ENCODE measurements at regions not wholly inside any gene's neighbourhood (a gene's known extent, or its start where the extent isn't known, plus 50 kb on each side); places are given as distances from the start of the nearest gene placed in this dataset.
"Not testable (repeated sequence)": the region's sequence is repeated elsewhere in the genome, so short reads cannot be mapped to it uniquely, and the experiment has no call there.

DNA sequence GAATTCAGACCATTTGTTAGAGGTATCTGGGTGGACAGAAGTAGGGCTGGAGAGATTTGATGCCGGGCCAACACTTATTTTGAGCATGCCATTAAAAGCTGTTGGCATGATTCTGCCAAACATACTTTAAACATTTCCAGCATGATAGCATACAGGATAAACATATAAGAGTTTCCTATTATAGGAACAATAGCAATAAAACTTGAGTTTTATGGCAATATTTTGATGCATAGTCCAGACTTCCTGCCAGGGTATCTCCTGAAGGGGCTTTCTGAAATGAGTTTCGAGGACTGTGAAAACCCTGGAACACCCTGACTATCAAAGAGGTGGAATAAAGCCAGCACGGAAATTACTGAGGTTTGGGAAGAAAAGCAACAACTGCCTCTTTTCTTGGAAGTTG lies 1398.0 kb upstream of the NXPH2 start:
- DNase-seq (ENCODE audit: low read depth) = peak; percentile 3

DNA sequence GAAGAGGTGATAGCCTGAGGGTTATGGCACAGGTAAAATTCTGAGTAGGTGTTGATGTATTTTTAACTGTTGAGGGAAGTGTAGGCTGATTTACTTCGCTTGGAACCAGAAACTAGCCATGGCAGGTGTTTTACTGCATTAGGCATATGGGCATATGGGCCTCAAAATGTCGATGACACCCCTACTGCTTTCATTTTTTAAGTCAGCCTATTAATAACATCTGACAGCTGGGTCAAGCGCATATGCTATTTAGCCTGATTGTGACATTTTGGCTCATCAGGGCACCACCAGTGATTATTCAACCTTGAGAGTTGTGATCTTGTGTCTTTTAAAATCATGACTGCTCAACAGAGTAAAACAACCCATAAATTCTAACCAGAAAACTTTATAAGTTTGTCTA lies 1396.9 kb upstream of the NXPH2 start:
- no peak for DNase-seq (ENCODE audit: low read depth)

DNA sequence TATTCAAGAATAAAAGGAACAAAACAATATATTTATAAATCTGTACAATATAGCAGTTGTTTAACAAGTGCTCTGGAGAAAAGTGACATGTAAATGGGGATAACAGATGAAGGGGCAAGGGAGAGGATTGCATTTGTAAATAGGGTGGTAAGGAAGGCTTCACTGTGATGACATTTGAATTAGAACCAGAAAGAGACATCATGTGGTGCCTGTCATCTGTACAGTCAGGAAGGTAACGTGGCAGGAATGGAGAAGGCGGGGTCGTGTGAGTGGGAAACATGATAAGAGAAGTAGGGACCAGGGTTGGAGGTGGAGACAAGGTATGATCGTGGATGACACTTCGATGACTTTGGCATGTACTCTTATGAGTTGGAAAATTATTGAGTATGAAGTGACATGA lies 1393.6 kb upstream of the NXPH2 start:
- no peak for DNase-seq (ENCODE audit: low read depth)

DNA sequence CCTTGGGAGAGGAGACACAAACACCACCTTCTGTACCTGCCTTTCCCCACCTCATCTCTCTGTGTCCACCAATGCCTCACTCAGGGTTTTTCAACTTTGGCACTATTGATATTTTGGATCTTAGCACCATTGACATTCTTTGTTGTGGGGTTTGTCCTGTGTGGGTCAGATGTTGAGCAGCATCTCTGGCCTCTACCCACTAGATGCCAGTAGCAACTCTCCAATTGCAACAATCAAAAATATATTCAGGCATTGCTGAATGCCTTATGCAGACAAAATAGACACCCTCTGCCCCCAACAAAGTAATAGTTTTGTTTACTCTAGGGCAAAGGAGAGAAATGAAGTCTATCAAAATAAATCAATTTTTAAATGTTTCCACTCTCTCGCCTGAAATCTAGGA lies 1384.3 kb upstream of the NXPH2 start:
- no peak for DNase-seq (ENCODE audit: low read depth)

DNA sequence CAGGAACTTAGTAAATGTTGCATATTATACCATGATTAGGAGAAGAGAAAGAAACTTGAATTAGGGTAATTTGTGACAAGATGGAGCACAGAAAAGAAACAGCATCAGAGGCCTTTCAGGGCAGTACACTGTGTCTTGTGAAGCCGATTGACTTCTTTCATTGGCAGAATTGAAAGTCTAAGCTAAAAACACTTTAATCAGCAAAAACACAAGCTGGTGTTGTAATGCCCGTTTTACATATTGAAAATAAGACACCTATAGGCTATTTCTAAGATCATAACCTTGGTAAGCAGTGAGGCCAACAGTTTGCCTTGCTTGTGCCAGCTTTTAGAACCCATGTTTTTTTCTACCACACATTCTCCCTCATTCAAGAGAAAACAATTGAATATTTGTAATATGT lies 1378.1 kb upstream of the NXPH2 start:
- DNase-seq (ENCODE audit: low read depth) = no peak

DNA sequence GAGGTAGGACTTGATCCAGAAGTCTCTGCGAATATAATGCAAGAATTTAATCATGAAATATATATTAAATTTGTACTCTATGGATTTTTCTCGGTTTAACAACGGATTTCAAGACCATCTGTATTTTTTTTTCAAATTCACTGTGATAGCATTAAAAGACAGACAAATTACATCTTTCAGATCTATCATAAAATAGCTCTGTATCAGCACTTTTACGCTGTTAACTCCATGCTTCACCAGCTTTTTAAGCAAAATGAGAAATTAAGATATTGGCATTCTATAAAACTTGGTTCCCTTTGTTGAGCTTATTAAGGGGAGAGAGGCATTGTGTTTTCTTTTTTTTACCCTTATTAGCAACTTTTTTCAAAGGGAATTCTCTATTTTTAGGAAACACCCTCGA lies 1377.6 kb upstream of the NXPH2 start:
- DNase-seq (ENCODE audit: low read depth) = no peak

DNA sequence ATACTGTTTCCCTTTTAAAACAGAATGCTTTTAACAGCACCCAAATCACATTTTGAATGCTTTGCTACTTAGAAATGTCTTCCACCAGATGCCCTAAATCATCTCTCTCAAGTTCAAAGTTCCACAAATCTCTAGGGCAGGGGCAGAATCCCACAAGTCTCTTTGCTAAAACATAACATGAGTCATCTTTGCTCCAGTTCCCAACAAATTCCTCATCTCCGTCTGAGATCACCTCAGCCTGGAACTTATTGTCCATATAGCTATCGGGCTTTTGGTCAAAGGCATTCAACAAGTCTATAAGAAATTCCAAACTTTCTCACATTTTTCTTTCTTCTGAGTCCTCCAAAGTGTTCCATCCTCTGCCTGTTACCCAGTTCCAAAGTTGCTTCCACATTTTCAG lies 1374.5 kb upstream of the NXPH2 start:
- no peak for DNase-seq (ENCODE audit: low read depth)

DNA sequence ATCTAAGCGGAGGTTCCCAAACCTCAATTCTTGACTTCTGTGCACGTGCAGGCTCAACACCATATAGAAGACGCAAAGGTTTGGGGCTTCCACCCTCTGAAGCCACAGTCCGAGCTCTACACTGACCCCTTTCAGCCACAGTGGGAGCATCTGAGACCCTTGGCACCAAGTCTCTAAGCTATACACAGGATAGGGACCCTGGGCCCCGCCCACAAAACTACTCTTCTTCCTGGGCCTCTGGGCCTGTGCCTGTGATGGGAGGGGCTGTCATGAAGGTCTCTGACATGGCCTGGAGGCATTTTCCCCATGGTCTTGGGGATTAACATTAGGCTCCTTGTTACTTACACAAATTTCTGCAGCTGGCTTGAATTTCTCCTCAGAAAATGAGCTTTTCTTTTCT lies 1374.1 kb upstream of the NXPH2 start:
- no peak for DNase-seq (ENCODE audit: low read depth)

DNA sequence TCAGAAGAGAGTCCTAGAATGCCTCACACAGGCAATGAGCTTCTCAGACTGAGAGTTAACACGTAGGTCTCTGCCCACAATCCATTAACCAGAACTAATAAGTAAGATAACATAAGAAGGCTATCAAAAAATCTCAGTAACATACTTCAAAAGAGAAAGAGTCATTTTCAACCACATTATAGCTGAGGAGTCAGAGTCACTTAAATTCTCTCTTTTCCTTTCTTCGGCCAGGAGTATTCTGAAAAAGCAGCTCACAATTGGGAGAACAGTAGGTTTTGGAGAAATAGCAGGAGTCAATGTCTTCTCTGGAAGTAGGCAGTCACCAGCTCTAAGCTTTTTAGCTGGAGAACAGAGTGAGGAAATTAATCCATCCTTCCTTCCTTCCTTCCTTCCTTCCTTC lies 1364.4 kb upstream of the NXPH2 start:
- no peak for DNase-seq (ENCODE audit: low read depth)

DNA sequence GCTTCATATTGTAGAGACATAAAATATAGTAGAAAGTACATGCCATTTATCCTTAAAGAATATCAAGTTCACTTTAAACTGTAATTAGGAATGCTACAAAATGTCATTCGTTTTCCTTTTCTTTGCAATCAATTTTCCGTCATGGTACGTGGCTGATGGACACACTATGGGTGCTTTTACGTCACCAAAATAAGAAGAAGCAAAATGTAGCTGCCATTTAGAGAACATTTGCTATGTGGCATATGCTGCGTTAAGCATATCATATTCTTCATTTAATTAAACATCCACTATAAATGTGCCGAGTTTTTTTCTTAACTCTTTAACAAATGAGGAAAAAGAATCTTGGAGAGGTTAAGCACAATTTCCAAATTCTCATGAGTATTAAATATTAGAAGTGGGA lies 1358.5 kb upstream of the NXPH2 start:
- DNase-seq (ENCODE audit: low read depth) = no peak

DNA sequence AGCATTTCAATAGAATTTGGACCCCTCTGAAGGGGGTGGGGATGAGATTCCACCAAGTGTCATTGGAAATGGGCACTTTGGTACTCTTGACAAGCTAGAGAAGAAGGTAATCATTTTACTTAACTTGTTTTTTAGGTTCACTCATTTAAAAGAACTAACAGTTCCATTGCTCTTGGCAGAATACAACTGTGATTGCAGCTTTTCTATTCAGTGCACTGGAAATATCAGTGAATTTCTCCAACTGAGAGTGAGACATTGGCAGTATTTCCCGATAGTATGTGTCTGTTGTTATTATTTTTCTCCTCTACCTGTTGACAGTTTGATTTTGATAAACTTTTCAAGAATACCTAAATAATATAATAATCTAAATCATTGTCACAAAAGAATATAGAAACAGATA lies 1356.7 kb upstream of the NXPH2 start:
- DNase-seq (ENCODE audit: low read depth) = no peak

DNA sequence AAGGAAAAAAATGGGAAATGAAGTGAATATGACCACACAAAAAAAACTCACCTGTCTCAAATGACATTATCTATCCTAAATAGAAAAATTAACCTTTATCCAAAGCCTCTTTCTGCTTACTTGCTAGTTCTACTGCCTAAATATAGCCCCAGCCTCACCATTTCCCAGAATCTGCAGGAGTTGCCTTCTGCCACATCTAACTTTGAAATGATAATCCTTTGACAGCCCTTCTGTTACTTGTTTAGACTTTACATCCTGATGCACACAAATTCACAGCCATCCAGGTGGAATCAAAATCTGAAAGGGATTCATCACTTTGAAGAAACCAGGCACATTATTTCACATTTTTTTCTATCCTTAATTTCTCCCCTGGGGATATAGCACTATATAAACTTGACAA lies 1356.2 kb upstream of the NXPH2 start:
- no peak for DNase-seq (ENCODE audit: low read depth)

DNA sequence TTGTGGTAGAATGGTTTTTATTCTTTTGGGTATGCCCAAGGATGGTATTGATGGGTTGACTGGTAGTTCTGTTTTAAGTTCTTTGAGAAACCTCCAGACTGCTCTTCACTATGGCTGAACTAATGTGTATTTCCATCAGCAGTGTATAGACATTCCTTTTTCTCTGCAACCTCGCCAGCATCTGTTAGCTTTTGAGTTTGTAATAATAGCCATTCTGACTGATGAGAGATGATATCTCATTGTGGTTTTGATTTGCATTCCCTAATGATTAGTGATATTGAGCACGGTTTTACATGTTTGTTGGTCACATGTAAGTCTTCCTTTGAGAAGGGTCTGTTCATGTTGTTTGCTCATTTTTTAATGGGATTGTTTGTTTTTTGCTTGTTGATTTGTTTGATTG lies 1348.7 kb upstream of the NXPH2 start:
- DNase-seq (ENCODE audit: low read depth) = no peak

DNA sequence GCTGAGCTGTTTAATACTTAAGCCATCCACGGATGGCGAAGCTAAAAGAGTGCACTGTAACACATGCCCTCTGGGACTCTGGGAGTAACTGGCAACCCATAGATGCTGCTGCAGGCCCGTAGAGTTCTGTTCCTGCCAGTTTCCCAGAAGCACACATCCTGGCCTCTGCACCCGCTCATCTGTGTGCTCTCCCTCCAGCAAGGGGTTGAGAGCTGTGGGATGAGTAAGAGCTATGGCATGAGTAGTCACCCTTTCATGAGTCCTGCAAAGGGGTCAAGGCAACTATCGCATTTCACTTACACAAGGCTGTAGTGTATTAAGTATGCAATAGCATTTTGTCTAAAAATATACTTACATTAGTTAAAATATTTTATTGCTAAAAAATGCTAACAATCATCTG lies 1341.8 kb upstream of the NXPH2 start:
- DNase-seq (ENCODE audit: low read depth) = no peak

DNA sequence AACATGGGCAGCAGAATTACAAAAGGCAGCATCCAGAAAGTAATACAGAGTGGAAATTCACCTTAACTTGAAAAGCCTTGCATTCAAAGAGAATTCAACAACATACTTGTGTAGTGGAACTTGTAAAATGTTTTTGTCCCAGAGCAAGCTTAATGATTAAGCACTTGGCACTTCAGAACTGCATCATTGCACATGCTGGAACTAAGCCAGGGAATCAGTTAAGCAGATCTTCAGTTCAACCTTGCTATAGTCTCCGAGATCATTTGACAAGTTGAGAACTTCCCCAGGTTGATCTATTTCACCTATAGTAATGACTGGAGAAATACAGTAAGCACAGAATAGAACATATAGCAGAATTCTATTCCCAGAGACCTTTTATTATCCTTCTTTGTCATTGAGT lies 1337.2 kb upstream of the NXPH2 start:
- DNase-seq (ENCODE audit: low read depth) = no peak

DNA sequence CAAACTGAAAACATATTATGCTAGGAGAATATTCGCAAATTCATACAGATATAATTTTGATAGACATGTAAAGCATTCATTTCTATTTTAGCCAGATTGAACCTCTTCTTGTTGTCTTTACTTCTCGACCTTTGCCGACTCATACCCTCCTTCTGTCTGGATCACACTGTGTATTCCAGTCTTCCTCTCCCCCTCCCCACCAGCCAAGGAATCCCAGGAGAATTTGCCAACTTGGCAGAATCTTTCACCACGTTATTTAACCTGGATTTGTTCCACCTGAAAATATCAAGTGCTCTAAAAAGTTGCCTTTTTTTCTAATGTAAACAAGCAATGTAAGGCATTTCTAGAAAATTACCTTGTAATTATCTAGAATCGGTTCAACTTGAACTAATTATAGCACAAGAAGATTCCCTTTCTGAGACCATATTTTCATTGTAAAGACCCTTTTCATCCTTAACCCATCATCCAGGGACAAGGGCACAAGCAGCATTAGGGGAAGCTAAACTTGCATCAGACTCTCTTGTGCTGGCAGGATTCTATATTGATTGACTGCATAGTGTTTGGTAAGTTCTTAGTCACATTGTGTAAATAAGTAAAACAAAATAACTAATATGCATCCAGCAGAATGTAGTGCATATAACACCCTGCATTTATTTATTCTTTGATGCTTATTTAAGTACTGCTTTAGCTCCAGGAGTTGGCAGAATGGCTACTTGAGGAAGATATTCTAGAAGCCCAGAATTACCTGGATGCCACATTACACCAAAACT lies 1328.7 kb upstream of the NXPH2 start:
- no peak for DNase-seq (ENCODE audit: low read depth)

DNA sequence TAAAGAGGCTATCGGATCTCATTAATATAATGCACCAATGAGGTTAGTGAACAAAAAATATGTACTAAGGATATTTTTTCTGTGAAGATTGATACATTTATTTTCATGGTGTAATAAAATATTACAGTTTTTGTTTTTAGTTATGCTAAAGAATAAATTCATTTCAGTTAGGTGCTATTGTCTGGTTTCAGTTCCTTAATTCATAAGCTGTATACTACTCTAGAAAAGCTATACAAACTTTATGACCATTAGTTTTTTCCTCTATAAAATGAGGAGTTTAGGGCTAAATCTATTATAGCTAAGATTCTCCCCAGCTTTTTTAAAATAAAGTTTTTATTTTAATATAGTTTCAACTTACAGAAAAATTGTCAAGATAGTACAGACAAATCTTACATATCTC lies 1311.7 kb upstream of the NXPH2 start:
- DNase-seq (ENCODE audit: low read depth) = no peak

DNA sequence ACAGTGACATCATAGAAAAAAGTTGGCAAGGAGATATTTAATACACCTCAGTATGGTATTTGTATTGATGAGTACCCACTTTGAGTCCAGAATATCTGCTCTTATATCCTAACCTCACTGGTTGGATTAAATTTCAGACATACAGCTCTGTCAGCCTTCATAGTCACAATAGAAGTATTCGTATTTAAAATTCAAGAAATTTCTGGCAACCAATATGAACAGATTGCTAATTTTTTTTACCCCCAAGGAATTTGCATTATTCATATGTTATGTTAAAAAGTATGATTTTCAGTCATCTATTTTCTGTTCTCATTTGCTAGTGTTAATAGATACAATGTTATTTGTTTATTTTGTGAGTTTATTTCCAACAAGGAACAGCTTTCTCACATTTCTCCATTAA lies 1306.8 kb upstream of the NXPH2 start:
- DNase-seq (ENCODE audit: low read depth) = no peak

DNA sequence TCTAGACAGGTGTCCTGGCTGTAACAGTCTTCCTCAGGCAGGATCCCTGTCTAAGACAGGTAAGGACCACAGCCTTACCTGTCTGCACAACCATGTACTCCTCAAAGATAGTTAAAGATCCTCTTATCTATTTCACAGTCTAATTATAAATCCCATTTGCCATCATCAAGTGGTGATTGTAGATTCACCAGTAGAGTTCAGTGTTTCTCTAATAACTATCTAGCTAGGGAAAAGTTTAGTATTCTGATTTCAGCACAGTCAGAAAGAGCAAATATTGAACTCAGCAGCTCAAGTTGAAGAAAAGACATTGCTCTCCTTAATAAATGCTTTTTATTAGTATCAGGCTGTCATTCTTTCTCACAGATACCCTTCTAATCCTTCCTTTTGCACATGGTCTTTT lies 1305.5 kb upstream of the NXPH2 start:
- DNase-seq (ENCODE audit: low read depth) = no peak

DNA sequence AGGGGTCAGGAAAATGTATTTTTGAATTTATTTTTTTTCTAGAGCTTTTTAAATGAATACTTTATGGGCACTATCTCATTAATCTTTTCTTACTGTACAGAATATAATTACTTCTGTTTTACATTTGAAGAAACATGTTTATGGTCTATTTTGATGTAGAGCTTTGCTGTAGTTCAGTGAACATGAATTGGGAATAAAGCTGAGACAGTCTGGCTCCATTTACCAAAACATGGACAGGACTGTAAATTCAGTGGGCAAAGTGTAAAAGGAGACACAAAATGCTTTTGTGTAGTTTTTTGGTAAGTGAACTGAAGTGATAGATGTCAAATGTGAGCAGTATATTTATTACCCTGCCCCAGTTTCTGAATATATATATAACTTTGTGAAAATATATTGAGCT lies 1298.8 kb upstream of the NXPH2 start:
- DNase-seq (ENCODE audit: low read depth) = no peak

DNA sequence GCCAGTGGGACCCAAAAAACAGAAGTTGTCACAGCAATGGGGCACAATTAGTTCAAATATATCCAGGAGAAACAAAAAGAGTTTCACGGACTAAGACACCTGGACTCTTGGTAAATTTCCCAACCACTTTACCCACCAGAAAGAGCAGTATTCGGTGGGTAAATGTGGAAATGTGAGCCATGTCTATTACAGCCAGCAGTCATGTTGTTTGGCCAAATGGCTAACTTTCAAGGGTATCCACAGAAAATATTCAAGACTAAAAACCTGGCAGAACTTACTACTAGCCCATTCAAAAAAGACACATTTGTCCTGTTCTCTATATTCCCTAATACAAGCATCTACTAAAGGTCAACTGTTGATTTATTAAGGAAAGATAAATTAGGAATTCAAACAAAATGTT lies 1296.0 kb upstream of the NXPH2 start:
- no peak for DNase-seq (ENCODE audit: low read depth)

DNA sequence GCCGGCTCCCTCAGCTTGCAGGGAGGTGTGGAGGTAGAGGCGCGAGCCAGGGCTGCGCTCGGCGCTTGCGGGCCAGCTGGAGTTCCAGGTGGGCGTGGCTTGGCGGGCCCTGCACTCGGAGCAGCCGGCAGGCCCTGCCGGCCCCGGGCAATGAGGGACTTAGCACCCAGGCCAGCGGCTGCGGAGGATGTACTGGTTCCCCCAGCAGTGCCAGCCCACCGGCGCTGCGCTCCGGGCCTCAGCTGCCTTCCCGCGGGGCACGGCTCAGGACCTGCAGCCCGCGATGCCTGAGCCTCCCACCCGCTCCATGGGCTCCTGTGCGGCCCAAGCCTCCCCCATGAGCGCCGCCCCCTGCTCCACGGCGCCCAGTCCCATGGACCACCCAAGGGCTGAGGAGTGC lies 1293.6 kb upstream of the NXPH2 start:
- DNase-seq (ENCODE audit: low read depth) = not testable (repeated sequence)

DNA sequence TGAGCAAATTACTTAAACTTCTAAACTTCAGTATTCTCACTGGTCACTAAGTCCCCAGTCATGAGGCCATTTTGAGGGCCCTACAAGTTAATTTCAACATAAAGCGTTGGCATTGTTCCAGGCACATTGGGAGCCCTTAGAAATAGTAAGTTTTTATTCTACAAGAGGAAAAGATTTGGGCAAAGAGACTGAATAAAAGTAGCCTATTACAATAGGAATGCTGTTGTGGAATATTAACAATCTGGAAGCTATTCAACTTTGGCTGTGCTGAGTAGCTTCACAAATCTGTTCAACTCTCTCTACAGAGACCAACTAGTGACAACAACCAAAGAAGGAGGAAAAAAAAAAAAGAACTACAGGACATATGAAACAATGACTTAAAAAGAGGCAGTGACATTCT lies 1287.5 kb upstream of the NXPH2 start:
- DNase-seq (ENCODE audit: low read depth) = no peak

DNA sequence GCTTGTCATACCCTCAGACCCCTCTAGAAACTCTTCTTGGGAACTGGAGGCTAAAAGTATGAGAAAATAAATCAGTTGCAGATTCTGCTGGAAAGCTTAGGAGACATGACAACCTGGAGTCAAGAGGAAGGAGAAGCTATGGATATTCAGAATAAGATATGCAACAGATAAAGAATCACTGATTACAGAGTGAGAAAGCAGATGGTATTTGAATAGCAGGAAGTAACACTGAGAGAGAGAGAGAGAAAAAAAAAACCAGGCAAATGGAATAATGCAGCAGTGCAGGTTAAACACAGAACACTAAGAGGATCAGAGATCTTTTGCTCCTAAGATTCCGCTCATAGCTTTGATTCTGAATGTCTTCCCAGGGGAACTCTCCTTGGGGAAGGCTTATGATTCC lies 1284.1 kb upstream of the NXPH2 start:
- DNase-seq (ENCODE audit: low read depth) = no peak

DNA sequence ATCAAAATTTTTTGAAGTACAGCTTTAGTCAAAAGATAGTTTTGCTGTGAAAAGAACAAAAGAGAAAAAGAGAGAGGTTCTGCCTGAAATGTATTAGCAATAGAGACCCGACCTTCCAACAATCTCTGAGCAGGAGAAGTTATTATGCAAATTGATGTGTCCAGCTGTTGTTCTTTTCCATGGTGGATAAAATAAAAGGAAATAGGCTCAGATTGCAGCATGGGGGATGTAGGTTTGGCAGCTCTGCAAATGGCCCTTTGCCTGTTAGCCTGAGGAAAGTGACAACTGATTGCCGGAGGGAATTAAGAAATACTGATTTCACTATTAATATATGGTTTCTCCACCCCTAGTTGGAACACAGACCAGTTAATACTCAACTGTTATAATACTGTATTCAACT lies 1283.2 kb upstream of the NXPH2 start:
- DNase-seq (ENCODE audit: low read depth) = no peak
